Smooth muscle cell (in vitro differentiated cells): ENCODE measurements at regions not wholly inside any gene's neighbourhood (a gene's known extent, or its start where the extent isn't known, plus 50 kb on each side); places are given as distances from the start of the nearest gene placed in this dataset.

Experiments
- DNase-seq: peaks from one replicate; lab custom pipeline; 2025; ENCODE audit not compliant: unreplicated experiment; lab: John Stamatoyannopoulos, UW
- H2AFZ ChIP-seq: fragments of 200-600 bp; sonication (generic); 2 replicates; pipeline ENCODE4 v1.6.0; 2016; ENCODE audit warnings: antibody characterized with exemption, low read depth, mild to moderate bottlenecking
- H3F3A ChIP-seq: fragments of 200-600 bp; sonication (generic); 2 replicates; pipeline ENCODE4 v1.6.0; 2017; ENCODE audit warnings: antibody characterized with exemption, low read depth
- H3K27ac ChIP-seq: fragments of 200-600 bp; sonication (generic); 2 replicates; pipeline ENCODE4 v1.5.1; 2016; ENCODE audit warnings: low read depth, mild to moderate bottlenecking
- H3K27me3 ChIP-seq: fragments of 200-600 bp; sonication (generic); 2 replicates; pipeline ENCODE4 v1.6.1; 2016; ENCODE audit warnings: low read depth, mild to moderate bottlenecking
- H3K36me3 ChIP-seq: fragments of 200-600 bp; sonication (generic); 2 replicates; pipeline ENCODE4 v1.5.1; 2016; ENCODE audit warnings: low read depth
- H3K4me1 ChIP-seq: fragments of 200-600 bp; sonication (generic); 2 replicates; pipeline ENCODE4 v1.5.1; 2016; ENCODE audit warnings: low read depth
- H3K4me2 ChIP-seq: fragments of 200-600 bp; sonication (generic); 2 replicates; pipeline ENCODE4 v1.6.0; 2016; ENCODE audit warnings: mild to moderate bottlenecking
- H3K4me3 ChIP-seq: fragments of 200-600 bp; sonication (generic); 2 replicates; pipeline ENCODE4 v1.5.1; 2016; ENCODE audit warnings: mild to moderate bottlenecking
- H3K79me2 ChIP-seq: fragments of 200-600 bp; sonication (generic); 2 replicates; pipeline ENCODE4 v1.6.0; 2016; ENCODE audit warnings: low read depth, mild to moderate bottlenecking
- H3K9ac ChIP-seq: fragments of 200-600 bp; sonication (generic); 2 replicates; pipeline ENCODE4 v1.6.0; 2016; ENCODE audit warnings: low read depth
- H3K9me3 ChIP-seq: fragments of 200-600 bp; sonication (generic); replicated peaks from 2 replicates; pipeline ENCODE4 v1.5.1; 2016; ENCODE audit warnings: low read depth
- H4K20me1 ChIP-seq: fragments of 200-600 bp; sonication (generic); 2 replicates; pipeline ENCODE4 v1.6.0; 2016; ENCODE audit warnings: low read depth
- CTCF ChIP-seq: fragments of 200-600 bp; sonication (generic); IDR thresholded peaks from 2 replicates; pipeline ENCODE4 v1.5.1; 2017; ENCODE audit warnings: borderline replicate concordance, mild to moderate bottlenecking, antibody characterized with exemption; ENCODE audit not compliant: insufficient read depth, poor library complexity, severe bottlenecking
- WGBS: methylation state at CpG from one replicate; pipeline ENCODE4 v1.1.7; 2016; ENCODE audit warnings: low lambda C conversion rate; 5-methylcytosine and 5-hydroxymethylcytosine counted together

GRCh38 chr14:105938055-105938863 is 411.9 kb downstream of the TMEM121 start:
- DNase-seq, result no peak
- Histone ChIP-seq H3K27me3 (no peaks in the 10 kb centered on the region), H4K20me1 (no peaks in the 10 kb centered on the region), H3K9me3 (peaks cover 10% of the 10 kb centered on the region), H3K79me2 (no peaks in the 10 kb centered on the region), H3K4me1 (no peaks in the 10 kb centered on the region), H3K4me3 (no peak overlapping the region), H3K27ac (no peak overlapping the region), H3K4me2 (no peak overlapping the region), H2AFZ (no peak overlapping the region), H3F3A (no peaks in the 10 kb centered on the region), H3K9ac (no peak overlapping the region), H3K36me3 (no peaks in the 10 kb centered on the region)
- TF ChIP-seq CTCF, result no peak
- 81% methylated on average over 17 of the region's 17 CpGs for WGBS

GRCh38 chr14:105938959-105939358 is 412.6 kb downstream of the TMEM121 start:
- Histone ChIP-seq H3K4me3 (no peak overlapping the region), H3K9me3 (peaks cover 3% of the 10 kb centered on the region), H3K4me2 (no peak overlapping the region), H3F3A (no peaks in the 10 kb centered on the region), H3K9ac (no peak overlapping the region), H3K36me3 (no peaks in the 10 kb centered on the region), H3K27me3 (no peaks in the 10 kb centered on the region), H3K4me1 (no peaks in the 10 kb centered on the region), H4K20me1 (no peaks in the 10 kb centered on the region), H3K27ac (no peak overlapping the region), H3K79me2 (no peaks in the 10 kb centered on the region), H2AFZ (no peak overlapping the region)
- no peak for TF ChIP-seq CTCF
- whole genome bisulfite sequencing, result 7% methylated on average over 1 of the region's 1 CpG
- no peak for DNase-seq

GRCh38 chr14:105939810-105940508 is 413.6 kb downstream of the TMEM121 start:
- Histone ChIP-seq H3K9me3 (no peaks in the 10 kb centered on the region), H3K79me2 (no peaks in the 10 kb centered on the region), H3F3A (no peaks in the 10 kb centered on the region), H4K20me1 (no peaks in the 10 kb centered on the region), H3K4me1 (no peaks in the 10 kb centered on the region), H3K4me2 (no peak overlapping the region), H3K27me3 (no peaks in the 10 kb centered on the region), H3K36me3 (no peaks in the 10 kb centered on the region), H2AFZ (no peak overlapping the region), H3K4me3 (no peak overlapping the region), H3K9ac (no peak overlapping the region), H3K27ac (no peak overlapping the region)
- TF ChIP-seq CTCF, result no peak
- no peak for DNase-seq
- 73% methylated on average over 11 of the region's 12 CpGs for WGBS
